Activated CD8-positive, alpha-beta memory T cell treated with anti-CD3 and anti-CD28 coated beads for 36 hours (primary cell): ENCODE measurements at regions not wholly inside any gene's neighbourhood (a gene's known extent, or its start where the extent isn't known, plus 50 kb on each side); places are given as distances from the start of the nearest gene placed in this dataset.

ENCODE experiments used
- CTCF ChIA-PET: fragments of 350-600 bp; sonication (Branson Sonifier 250); formaldehyde crosslinking; loops from one replicate; lab custom pipeline; 2021; ENCODE audit warnings: antibody characterized with exemption; lab: Charles Lee
- POLR2A ChIA-PET: fragments of 350-600 bp; sonication (Branson Sonifier 250); formaldehyde crosslinking; loops from one replicate; lab custom pipeline; 2021; ENCODE audit warnings: antibody characterized with exemption; lab: Charles Lee

DNA sequence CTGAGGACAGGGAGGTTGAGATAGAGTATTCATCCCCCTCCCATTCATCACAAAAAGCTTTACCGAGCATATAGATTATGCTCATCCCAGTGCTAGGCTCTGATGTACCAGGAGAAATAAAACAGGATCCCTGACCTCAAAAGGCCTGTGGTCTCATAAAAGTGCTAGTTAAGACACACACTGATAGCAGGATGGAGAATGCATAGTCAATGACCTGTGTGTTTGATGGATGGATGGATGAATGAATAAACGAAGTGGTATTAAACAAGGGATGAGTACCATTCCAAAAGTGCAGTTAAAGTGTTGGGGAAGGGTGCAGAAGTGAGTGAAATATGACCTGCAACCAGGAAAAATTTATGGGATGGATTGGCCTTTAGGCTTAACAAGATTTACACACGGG, 133.9 kb upstream of the NUDT7 start:
- ChIA-PET CTCF (no interaction called here), POLR2A (no interaction called here)

DNA sequence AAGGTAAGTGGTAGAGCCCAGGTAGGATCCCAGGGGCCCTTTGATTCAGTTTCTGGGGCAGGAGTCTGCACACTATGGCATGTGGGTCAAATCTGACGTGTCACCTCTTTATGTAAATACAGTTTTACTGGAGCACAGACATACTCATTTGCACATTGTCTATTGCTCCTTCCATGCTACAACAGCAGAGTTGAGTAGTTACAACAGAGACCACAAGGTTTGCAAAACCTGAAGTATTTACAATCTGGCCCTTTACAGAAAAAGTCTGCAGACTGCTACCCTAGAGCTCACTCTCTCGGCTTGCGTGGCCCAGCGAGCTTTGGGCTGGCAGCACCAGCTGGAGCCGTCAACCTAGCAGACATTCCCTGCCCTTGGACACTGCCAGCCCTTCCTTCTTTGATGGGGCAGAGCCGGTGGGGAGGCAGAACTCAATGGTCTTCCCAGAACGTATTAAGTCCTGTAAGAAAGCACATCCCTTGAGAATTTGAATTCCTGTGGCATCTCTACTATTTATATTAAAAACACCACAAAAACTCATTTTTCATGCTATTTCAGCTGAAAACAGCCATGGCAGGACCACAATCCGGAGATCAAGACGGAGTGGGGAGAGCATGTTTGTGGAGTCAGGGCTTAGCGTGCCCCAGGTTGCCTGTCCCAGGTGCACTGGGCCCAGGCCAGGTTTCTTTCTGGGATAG, 133.1 kb upstream of the NUDT7 start:
- ChIA-PET CTCF (no interaction called here), POLR2A (no interaction called here)

DNA sequence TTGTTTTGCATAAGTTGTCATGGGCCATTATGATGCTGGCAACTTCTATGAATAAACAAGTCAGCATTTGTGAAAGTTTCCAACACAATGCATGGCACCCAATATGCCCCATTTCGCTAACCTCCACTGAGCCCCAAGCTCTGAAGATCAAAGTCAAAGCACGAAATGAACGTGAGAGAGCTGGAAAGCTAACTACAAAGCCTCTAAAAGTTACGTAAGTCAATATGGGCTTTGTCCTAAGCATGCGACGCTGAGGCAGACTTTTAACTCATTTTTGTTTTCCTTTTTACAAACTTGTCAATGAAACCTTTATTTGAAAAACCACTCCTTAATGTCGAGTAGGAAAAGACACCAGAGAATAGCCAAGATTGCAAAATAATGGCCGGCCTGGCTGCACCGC, 131.6 kb upstream of the NUDT7 start:
- CTCF ChIA-PET, result no interaction called here
- POLR2A ChIA-PET, result no interaction called here

DNA sequence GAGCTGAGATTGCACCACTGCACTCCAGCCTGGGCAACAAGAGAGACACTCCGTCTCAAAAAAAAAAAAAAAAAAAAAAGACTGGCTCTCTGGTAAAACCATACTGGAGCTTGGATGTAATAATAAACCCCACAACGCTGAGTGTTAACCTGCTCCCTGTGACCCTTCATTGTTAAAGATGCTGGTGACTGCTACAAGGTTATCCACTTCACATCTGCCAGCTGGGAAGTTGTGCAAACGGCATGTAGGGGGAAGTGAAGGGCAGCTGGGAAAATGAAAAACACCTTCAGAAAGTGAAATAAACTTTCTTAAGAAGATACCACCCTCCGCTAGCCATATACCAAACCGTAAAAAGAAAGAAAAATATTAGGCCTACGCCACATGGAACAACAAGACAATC, 131.0 kb upstream of the NUDT7 start:
- ChIA-PET CTCF (no interaction called here), POLR2A (no interaction called here)

DNA sequence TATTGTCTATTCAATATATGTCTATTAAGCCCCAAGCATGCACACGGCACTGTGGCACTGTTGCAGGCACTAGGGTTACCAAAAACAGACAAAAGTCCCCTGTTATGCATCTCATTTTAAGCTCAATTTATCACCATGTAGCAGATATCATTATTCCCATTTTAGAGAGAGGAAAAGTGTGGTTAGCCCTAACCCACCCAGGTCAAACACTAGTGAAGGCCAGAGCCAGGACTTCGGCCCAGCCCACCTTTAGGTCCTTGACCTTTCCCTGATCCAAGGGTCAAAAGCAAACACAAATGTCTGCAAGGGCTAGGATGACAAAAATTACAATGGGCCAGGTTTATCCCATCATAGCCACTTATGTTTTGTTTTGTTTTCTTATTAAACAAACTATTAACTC, 130.3 kb upstream of the NUDT7 start:
- ChIA-PET CTCF (no interaction called here), POLR2A (no interaction called here)

DNA sequence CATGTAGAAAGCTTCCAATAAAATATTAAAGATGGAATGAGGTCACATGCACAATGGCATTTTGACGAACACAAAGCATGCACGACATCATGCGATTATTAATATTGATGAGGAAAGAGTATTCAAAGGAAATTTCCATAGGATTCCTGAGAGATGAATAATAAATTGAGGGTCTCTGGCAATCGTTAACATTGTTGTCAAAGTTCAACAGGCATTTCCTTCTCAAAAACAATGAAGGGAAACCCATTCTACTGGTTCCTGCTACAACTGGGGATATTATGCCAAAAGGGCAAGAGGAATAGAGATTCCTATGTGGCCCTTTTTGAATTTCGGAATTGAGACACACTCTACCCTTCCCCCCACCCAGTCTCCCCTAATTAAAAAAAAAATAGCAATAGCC, 128.3 kb upstream of the NUDT7 start:
- ChIA-PET POLR2A (no interaction called here), CTCF (no interaction called here)

DNA sequence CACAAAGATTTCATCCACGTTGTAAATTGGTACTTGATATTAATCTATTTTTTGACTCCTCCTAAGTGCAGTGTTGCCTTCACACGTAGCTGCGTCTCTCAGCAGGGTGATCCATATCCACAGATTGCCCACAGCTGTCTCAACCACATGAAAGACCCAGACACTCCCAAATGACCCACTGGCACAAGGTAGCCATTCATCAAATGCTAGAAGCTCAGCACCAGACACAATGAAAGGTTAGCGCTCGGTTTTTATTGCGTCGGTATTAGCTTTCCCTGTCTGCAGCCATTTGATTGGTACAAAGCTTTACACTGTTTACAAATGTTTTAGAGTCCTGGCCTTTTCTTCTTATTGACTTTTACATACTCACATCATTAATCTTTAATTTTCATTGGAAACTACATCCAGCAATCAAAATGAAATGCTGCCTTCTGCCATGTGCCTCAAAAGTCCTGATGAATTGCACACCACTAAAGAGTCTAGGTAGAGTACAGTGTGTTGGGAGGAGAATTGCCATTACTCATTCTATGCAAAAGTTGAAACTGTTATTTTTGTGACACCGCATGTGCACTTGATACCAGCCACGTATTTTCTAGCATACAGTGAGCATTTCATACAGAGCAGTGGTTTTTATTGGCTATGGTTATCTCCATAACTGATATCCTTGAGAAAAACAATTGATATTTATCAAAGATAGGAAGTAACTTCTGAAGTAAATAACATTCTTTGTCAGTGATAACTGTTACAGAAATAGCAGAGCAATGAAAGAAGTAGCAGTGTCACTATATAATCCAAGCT, 127.3 kb upstream of the NUDT7 start:
- CTCF ChIA-PET, result no interaction called here
- POLR2A ChIA-PET, result no interaction called here

DNA sequence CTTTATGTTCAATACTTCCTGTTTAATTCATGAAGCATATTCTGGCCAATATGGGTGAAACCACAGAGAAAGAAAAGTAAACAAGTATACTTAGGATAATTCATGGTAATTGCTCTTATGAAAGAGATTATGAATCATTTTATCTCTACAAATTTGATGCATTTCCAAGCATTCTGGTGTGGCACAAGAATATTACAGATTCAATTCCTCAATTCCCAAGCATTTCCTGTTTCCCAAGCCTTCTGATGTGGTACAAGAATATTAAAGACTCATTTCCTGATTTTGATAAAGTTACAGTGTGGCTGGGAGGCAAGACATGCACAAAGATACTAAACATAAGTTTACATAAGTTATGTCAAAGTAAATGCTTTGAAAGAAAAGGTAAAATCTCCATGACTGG, 126.1 kb upstream of the NUDT7 start:
- CTCF ChIA-PET, result no interaction called here
- POLR2A ChIA-PET, result no interaction called here

DNA sequence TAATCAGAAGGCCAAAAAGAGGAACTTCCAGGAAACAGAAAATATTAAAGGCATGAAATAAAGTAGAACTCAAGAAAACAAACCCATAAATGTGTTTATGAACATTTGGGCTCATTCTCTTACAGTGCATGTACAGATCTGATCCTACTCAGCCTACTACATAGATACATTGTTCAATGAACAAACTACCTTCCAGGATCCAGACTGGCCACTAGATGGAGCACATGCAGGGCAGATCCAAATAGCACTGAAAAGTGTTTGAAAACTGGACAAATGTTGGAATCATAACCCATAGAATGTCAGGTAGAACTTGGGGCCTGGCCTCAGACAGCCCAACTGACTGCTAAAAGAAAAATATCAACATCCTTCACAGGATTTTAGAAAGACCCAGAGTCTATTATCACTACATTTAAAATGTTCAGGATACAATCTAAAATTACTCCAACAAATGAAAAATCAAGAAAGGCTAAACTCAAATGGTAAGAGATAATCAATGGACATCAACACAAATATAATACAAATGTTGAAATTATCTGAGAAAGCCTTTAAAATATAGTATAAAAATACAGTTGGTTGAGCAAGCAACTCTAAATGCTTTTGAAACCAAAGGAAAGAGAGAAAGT, 122.4 kb upstream of the NUDT7 start:
- ChIA-PET POLR2A (no interaction called here), CTCF (interaction anchor here (0.7 kb wide), 1 partner anchor 16 kb away, joined by 3 read pairs; no protein-coding TSS in a partner anchor)

DNA sequence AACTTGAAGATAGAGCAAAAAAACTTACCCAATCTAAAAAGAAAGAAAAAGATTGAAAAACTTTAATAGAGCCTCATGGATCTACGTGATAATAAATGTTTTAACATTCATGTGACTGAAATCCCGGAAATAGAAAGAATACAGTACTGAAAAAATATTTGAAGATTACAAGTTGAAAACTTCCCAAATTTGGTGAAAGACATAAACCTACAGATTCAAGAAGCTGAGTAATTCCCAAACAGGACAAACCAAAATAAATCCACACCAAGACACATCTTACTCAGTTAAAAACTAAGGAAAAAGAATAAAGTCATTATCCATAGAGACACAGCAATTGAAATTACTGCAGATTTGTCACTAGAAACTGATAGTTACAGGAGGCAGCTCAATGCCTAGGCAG, 121.8 kb upstream of the NUDT7 start:
- ChIA-PET POLR2A (no interaction called here), CTCF (interaction anchor here (0.6 kb wide), 1 partner anchor 486 kb away, joined by 3 read pairs; no protein-coding TSS in a partner anchor)

DNA sequence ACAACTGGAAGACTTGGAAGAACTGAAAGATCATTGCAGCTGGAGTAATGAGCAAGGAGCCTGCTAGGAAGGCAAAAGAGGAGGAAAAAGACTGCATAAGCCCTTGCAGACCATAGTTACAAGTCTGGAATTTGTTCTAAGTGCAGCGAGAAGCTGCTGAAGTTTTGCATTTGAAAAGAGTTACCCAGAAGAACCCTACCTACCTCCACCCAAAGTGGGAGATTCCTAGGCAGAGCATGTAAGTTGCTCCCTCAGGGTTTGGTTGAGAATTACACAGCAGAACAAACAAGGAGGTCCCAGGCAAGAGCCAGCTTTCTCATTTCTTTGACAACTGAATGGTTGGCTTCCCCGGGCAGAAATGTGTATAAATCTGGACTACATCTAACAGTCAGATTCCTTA, 118.7 kb upstream of the NUDT7 start:
- ChIA-PET CTCF (no interaction called here), POLR2A (interaction anchor here (0.6 kb wide), 1 partner anchor 182 kb away, joined by 7 read pairs; no protein-coding TSS in a partner anchor)

DNA sequence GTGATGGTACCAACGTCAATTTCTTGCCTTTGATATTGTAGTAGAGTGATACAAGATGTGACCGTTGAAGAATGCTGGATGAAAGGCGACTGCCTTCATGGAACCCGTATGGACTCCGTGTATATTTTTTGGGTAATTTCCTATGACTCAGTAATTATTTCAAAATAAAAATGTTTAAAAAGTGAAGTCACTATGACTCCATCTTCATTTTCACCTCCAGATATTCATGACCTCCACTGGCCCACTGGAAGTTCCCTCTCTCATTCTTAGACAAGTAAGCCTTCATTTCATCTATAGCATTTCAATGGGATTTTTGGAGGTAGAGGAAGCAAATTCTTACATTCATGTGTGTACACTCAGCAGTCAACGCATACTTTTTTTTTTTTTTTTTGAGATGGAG, 111.8 kb upstream of the NUDT7 start:
- POLR2A ChIA-PET, result no interaction called here
- CTCF ChIA-PET, result no interaction called here

DNA sequence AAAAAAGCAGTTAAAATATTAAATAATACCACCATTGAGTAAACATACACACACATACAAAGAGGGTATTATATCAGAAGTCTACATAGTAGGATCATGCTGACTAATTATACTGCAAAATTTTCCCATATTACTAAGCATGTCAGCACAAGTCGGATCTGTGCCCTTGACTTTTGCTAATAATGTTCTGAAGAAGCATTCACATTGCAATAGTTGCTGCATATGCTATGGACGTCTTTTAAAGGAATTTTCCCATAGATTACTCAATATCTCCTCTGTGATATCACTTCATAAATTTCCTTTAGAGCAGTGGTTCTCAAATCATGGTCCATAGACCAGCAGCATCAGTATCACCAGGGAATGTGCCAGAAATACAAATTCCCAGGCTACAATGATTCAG, 110.9 kb upstream of the NUDT7 start:
- ChIA-PET POLR2A (no interaction called here), CTCF (no interaction called here)

DNA sequence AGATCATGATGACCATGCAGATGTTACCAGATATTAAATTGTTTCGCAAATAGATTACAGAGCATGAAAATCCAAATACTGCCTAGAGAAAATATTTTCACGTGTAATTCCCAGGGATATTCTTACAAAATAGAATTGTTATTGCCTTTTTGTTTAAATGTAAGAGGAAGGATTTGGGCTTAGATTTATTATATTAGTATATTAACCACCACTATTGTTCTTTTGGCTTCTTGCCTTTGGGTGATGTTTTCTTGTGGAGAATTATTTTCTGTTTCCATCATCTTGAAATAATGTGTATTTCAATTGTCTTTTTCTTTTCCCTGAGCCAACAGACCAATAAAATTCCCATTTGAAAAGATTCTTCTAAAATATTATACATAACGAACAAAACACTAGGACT, 109.7 kb upstream of the NUDT7 start:
- ChIA-PET CTCF (no interaction called here), POLR2A (no interaction called here)

DNA sequence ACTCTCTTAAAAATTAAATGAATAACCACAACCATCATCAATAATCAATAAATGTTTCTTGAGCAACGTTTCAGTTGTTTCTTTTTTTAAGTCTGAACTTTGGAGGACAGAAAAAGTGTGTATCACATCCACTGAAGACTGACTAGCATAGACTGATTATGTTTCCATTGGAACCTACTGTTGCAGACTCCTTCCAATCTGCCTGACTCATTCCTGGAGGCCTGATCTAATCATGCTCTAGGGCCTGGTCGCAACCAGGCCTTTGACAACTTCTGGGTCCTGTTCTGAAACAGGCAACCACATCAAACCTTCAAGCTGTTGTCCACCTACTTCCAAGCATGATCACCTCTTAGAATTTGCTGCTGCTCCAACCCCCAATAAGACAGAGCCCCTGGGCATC, 109.2 kb upstream of the NUDT7 start:
- CTCF ChIA-PET, result no interaction called here

DNA sequence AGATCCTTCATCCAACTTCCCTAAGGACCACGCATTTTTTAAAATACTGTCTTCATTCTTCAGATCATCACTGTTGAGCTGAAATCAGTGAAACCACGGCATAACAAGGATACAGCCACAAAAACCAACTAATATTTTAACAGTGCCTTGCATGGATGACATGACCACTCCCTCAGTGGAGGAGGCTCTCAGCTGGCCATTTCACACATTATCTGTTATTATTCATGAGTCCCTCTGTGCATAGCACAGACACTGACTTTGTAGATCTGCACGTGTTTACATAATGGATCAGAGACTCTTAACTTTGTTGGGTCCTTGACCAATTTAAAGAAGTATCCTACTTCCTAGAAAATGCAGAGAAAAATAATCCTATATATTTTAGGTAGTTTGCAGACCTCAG, 104.8 kb upstream of the NUDT7 start:
- CTCF ChIA-PET, result no interaction called here

More for the DNA sequence above, 109.2 kb upstream of the NUDT7 start:
- POLR2A ChIA-PET, result no interaction called here

DNA sequence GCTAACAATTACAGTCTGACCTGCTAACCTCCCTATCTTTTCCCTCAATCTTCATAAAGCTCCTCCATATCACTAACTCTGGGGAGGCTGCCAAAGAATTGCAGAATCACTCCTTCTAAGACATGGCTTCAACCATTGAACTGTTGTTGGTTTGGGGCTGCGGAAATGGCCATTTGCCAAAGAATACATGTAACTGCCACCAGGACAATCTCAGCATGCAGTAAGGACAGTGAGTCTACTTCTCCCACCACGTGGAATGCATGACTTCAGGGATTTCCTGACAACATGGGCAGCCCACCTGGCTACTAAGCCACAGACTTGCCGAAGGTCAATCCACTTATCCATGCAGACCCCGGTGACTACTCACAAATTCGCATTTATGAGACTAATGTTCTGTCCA, 104.3 kb upstream of the NUDT7 start:
- ChIA-PET POLR2A (no interaction called here), CTCF (no interaction called here)

More for the DNA sequence above, 104.8 kb upstream of the NUDT7 start:
- POLR2A ChIA-PET, result no interaction called here

DNA sequence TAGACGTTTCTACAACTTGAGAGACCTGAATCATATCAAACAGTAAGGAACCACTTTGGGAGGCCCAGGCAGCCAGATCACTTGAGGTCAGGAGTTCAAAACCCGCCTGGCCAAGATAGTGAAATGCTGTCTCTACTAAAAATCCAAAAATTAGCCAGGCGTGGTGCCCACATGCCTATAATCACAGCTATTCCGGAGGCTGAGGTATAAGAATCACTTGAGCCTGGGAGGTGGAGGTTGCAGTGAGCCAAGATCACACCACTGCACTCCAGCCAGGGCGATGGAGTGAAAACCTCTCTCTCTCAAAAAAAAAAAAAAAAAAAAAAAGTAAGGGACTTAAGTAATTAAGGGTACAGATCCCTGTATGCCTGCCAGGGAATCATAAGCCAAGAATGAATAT, 103.4 kb upstream of the NUDT7 start:
- POLR2A ChIA-PET, result no interaction called here
- CTCF ChIA-PET, result no interaction called here

DNA sequence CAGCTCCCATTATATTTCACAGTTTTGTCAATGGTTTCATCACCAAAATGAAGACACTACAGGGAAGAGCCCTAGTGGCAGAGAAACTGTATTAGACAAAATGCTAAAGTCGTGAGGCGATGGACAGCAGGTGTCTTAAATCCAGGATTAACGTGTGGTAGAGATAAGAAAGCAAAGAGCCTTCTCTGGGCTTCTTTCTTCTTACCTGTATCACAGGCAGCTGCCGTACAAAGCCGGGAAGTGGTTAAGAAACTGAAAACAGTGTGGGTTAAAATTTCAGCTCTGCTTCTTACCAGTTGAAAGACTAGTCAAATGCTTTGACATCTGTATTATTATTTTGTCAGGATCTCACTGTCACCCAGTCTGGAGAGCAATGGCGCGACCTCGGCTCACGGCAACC, 98.2 kb upstream of the NUDT7 start:
- CTCF ChIA-PET, result no interaction called here

DNA sequence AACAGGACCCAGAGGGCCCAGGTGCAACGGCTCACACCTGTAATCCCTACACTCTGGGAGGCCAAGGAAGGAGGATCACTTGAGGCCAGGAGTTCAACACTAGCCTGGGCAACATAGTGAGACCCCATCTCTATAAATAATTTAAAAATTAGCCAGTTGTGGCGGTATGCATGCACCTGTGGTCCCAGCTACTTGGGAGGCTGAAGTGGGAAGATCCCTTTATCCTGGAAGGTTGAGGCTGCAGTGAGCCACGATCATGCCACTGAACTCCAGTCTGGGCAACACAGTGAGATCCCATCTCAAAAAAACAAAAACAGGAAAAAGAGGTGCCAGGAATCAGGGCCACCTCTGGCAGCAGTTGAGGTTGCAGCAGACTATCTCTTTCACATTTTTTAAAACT, 85.7 kb upstream of the NUDT7 start:
- ChIA-PET POLR2A (no interaction called here), CTCF (no interaction called here)

More for the DNA sequence above, 98.2 kb upstream of the NUDT7 start:
- POLR2A ChIA-PET, result no interaction called here

DNA sequence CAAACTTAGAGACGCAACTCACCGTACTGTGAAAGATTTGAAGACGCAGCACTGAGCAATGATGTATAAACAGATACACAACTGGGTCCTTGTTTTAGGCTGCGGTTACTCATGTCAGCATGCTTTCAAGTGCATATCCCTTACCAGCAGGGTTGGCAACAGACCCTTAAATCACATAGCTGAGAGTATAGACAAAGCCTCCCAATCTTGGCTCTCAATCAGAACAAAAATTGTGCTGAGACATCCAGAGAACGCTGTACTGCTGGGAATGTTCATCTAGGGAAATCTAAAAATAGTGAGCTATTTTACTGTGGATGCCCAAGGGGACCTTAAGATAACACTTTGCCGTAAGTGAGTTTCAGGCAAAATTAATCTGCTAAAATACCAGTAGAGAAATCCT, 84.4 kb upstream of the NUDT7 start:
- ChIA-PET POLR2A (no interaction called here), CTCF (no interaction called here)
